ENCODE measurements at regions not wholly inside any gene's neighbourhood (a gene's known extent, or its start where the extent isn't known, plus 50 kb on each side); places are given as distances from the start of the nearest gene placed in this dataset.

GRCh38 chr11:34728609-34729008 lies 107.7 kb downstream of the EHF start:
- Histone ChIP-seq H3K9me3 (ENCODE audit: control insufficient read depth, insufficient read depth, low read depth, low read length) (no peaks in the 10 kb centered on the region; the same call in 1 of the 2 replicates), H3K27ac (ENCODE audit: low read length) (no peak overlapping the region), H3K27me3 (ENCODE audit: control insufficient read depth, insufficient read depth, low read length) (no peaks in the 10 kb centered on the region), H3K36me3 (ENCODE audit: control insufficient read depth, insufficient read depth, low read length) (no peaks in the 10 kb centered on the region), H3K4me1 (ENCODE audit: control insufficient read depth, insufficient read depth, low read length) (no peaks in the 10 kb centered on the region), H3K4me3 (ENCODE audit: low read depth in 2 of 2, low read length in 2 of 2) (no peak overlapping the region)
- intact Hi-C loops (cut with micrococcal nuclease; ENCODE audit: unreplicated experiment) = no loop called here
- in situ Hi-C loops (cut with HindIII; ENCODE audit: low pct_unique_long_range_greater_than_20kb, low sequenced_read_pairs) = no loop called here
- DNase-seq (ENCODE audit: low read depth, low spot score) (no peak), ATAC-seq (no peak)
- POLR2A ChIA-PET = no interaction called here
- CTCF ChIA-PET = no interaction called here
- BruUV-seq (replicated peaks) = no TSS peak
- TF ChIP-seq POLR2AphosphoS5 (IDR thresholded peaks at IDR 0.05; ENCODE audit: low read depth, low read length) (no peak), SIN3A (IDR thresholded peaks at IDR 0.05; ENCODE audit: borderline replicate concordance, insufficient read depth, low read depth, low read length) (no peak), TCF7L2 (IDR thresholded peaks at IDR 0.05; ENCODE audit: low read depth, low read length) (no peak), REST (IDR thresholded peaks at IDR 0.05; ENCODE audit: insufficient read depth in 1 of 2, low read depth in 2 of 2, low read length in 1 of 2) (no peak), CTCF (IDR thresholded peaks at IDR 0.05) (no peak)

- no peak for ATAC-seq
- Histone ChIP-seq H3K36me3 (ENCODE audit: control insufficient read depth, insufficient read depth, low read length) (no peaks in the 10 kb centered on the region), H3K4me1 (ENCODE audit: control insufficient read depth, insufficient read depth, low read length) (no peaks in the 10 kb centered on the region), H3K9me3 (ENCODE audit: control insufficient read depth, insufficient read depth, low read depth, low read length) (no peaks in the 10 kb centered on the region; the same call in 1 of the 2 replicates), H3K4me3 (ENCODE audit: low read depth in 2 of 2, low read length in 2 of 2) (no peak overlapping the region), H3K27me3 (ENCODE audit: control insufficient read depth, insufficient read depth, low read length) (no peaks in the 10 kb centered on the region), H3K27ac (ENCODE audit: low read length) (no peak overlapping the region)
- TF ChIP-seq CTCF (IDR thresholded peaks at IDR 0.05) = no peak
- no peak for TF ChIP-seq SIN3A (IDR thresholded peaks at IDR 0.05; ENCODE audit: borderline replicate concordance, insufficient read depth, low read depth, low read length)
- TF ChIP-seq TCF7L2 (IDR thresholded peaks at IDR 0.05; ENCODE audit: low read depth, low read length) = no peak
- no peak for TF ChIP-seq REST (IDR thresholded peaks at IDR 0.05; ENCODE audit: insufficient read depth in 1 of 2, low read depth in 2 of 2, low read length in 1 of 2)
- no peak for TF ChIP-seq POLR2AphosphoS5 (IDR thresholded peaks at IDR 0.05; ENCODE audit: low read depth, low read length)
- no peak for DNase-seq (ENCODE audit: low read depth, low spot score)
- no TSS peak for BruUV-seq (replicated peaks)
- POLR2A ChIA-PET = interaction anchor here (0.6 kb wide), 1 partner anchor 159 kb away, joined by 3 read pairs; no protein-coding TSS in a partner anchor
- in situ Hi-C loops (cut with HindIII; ENCODE audit: low pct_unique_long_range_greater_than_20kb, low sequenced_read_pairs) (no loop called here), intact Hi-C loops (cut with micrococcal nuclease; ENCODE audit: unreplicated experiment) (no loop called here)
- CTCF ChIA-PET = no interaction called here
Observed at GRCh38 chr11:34727228-34727737, 106.4 kb downstream of the EHF start.

All from Panc1 (cell line).